ENCODE measurements at regions not wholly inside any gene's neighbourhood (a gene's known extent, or its start where the extent isn't known, plus 50 kb on each side); places are given as distances from the start of the nearest gene placed in this dataset.

- no peak overlapping the region for H3K27ac ChIP-seq
- H3K9me3 ChIP-seq (replicated peaks in 1 of 3): no peaks in the 10 kb centered on the region
- H3K27me3 ChIP-seq: no peaks in the 10 kb centered on the region
- no peaks in the 10 kb centered on the region for H3K4me1 ChIP-seq (replicated peaks in 1 of 2)
- no peak for DNase-seq
- TF ChIP-seq POLR2A (IDR thresholded peaks at IDR 0.05): no peak
- no peak for TF ChIP-seq CTCF (IDR thresholded peaks at IDR 0.05)
- no peak overlapping the region for H3K4me3 ChIP-seq
- no peaks in the 10 kb centered on the region for H3K36me3 ChIP-seq (replicated peaks in 1 of 2)
- WGBS, 4 donors: 46 to 55% (median 46%) methylated on average over 4 of the region's 4 CpGs
- intact Hi-C loops (cut with DNase I): no loop called here
Observed at GRCh38 chr4:81990211-81990610, 383.6 kb downstream of the HNRNPD start.

GRCh38 chr4:81989202-81989601 lies 384.6 kb downstream of the HNRNPD start:
- no peak overlapping the region for H3K27ac ChIP-seq
- no peaks in the 10 kb centered on the region for H3K4me1 ChIP-seq (replicated peaks in 1 of 2)
- no peak overlapping the region for H3K4me3 ChIP-seq
- intact Hi-C loops (cut with DNase I): no loop called here
- no peaks in the 10 kb centered on the region for H3K36me3 ChIP-seq (replicated peaks in 1 of 2)
- WGBS, 4 donors: 13 to 27% (median 16%) methylated on average over 1 of the region's 1 CpG
- no peak for DNase-seq
- no peaks in the 10 kb centered on the region for H3K27me3 ChIP-seq
- TF ChIP-seq CTCF (IDR thresholded peaks at IDR 0.05) (no peak), POLR2A (IDR thresholded peaks at IDR 0.05) (no peak)
- H3K9me3 ChIP-seq (replicated peaks in 1 of 3): no peaks in the 10 kb centered on the region

- intact Hi-C loops (cut with DNase I): no loop called here
- no peak for DNase-seq
- no peak overlapping the region for H3K27ac ChIP-seq
- WGBS, 4 donors: 82 to 91% (median 88%) methylated on average over 4 of the region's 4 CpGs
- H3K9me3 ChIP-seq (replicated peaks in 1 of 3): no peaks in the 10 kb centered on the region
- no peak overlapping the region for H3K4me3 ChIP-seq
- H3K36me3 ChIP-seq (replicated peaks in 1 of 2): no peaks in the 10 kb centered on the region
- no peak for TF ChIP-seq CTCF (IDR thresholded peaks at IDR 0.05)
- no peak for TF ChIP-seq POLR2A (IDR thresholded peaks at IDR 0.05)
- H3K4me1 ChIP-seq (replicated peaks in 1 of 2): no peaks in the 10 kb centered on the region
- H3K27me3 ChIP-seq: no peaks in the 10 kb centered on the region
Observed at GRCh38 chr4:81988178-81988577, 385.6 kb downstream of the HNRNPD start.

GRCh38 chr4:81984746-81985145 lies 389.0 kb downstream of the HNRNPD start:
- no peaks in the 10 kb centered on the region for H3K36me3 ChIP-seq (replicated peaks in 1 of 2)
- no peaks in the 10 kb centered on the region for H3K4me1 ChIP-seq (replicated peaks in 1 of 2)
- no peaks in the 10 kb centered on the region for H3K27me3 ChIP-seq
- no peak overlapping the region for H3K27ac ChIP-seq
- H3K4me3 ChIP-seq: no peak overlapping the region
- DNase-seq: no peak
- no peaks in the 10 kb centered on the region for H3K9me3 ChIP-seq (replicated peaks in 1 of 3)
- TF ChIP-seq CTCF (IDR thresholded peaks at IDR 0.05) (no peak), POLR2A (IDR thresholded peaks at IDR 0.05) (no peak)
- intact Hi-C loops (cut with DNase I): no loop called here
- WGBS, 4 donors: 79 to 85% (median 80%) methylated on average over 3 of the region's 3 CpGs
